ENCODE measurements at regions not wholly inside any gene's neighbourhood (a gene's known extent, or its start where the extent isn't known, plus 50 kb on each side); places are given as distances from the start of the nearest gene placed in this dataset.
"Not testable (repeated sequence)": the region's sequence is repeated elsewhere in the genome, so short reads cannot be mapped to it uniquely, and the experiment has no call there.

- no peak overlapping the region for H3K4me3 ChIP-seq (ENCODE audit: control insufficient read depth, low read depth, low read length)
- TF ChIP-seq, protein P1, sequence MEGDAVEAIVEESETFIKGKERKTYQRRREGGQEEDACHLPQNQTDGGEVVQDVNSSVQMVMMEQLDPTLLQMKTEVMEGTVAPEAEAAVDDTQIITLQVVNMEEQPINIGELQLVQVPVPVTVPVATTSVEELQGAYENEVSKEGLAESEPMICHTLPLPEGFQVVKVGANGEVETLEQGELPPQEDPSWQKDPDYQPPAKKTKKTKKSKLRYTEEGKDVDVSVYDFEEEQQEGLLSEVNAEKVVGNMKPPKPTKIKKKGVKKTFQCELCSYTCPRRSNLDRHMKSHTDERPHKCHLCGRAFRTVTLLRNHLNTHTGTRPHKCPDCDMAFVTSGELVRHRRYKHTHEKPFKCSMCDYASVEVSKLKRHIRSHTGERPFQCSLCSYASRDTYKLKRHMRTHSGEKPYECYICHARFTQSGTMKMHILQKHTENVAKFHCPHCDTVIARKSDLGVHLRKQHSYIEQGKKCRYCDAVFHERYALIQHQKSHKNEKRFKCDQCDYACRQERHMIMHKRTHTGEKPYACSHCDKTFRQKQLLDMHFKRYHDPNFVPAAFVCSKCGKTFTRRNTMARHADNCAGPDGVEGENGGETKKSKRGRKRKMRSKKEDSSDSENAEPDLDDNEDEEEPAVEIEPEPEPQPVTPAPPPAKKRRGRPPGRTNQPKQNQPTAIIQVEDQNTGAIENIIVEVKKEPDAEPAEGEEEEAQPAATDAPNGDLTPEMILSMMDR (IDR thresholded peaks at IDR 0.05; ENCODE audit: control insufficient read depth, insufficient read depth, low read depth, low read length, missing control alignments) = no peak
- no peak for DNase-seq (ENCODE audit: low read depth)
These were observed 69.4 kb upstream of the PGM2 start for GRCh38 chr4:37757121-37757520.

DNA sequence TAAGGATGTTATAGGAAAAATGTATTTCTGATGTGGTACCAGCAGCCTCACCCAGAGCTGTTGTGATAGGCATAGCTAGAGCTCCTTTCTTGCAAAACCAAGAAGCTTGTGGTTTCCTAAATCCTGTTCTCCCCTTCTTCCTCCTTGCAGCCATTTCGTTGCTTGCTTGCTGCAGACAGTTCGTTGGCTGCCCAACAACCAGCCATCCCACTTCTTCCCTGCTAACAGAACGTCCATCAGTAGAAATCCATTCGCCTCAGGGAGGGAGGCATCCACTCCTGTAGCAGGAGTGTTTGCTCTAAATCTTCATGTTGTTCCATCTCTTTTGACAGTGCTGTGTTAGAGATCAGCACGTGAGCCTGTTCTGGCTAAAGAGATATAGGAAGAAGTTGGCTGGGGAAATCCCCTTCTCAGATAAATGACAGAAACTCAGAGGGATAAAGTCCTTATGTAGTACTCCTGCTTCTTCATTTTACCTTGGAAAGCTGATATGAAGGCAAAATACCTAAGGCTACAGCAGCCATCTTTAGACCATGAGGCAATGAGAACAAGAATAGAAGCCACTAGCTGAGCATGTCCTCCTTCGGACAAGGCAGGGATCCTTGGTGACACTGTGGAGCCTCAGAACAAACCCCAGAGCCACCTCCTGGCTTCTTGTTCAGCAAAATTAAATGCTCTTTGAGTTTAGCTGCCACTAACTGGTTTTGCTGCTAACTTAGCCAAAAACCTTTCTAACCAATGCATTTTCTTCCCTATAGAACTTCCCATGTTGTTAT lies 68.4 kb upstream of the RELL1 start:
- TF ChIP-seq, protein P1 (IDR thresholded peaks at IDR 0.05; ENCODE audit: control insufficient read depth, insufficient read depth, low read depth, low read length, missing control alignments) = no peak
- DNase-seq (ENCODE audit: low read depth) = no peak
- H3K4me3 ChIP-seq (ENCODE audit: control insufficient read depth, low read depth, low read length) = no peak overlapping the region

- TF ChIP-seq, protein P1 (IDR thresholded peaks at IDR 0.05; ENCODE audit: control insufficient read depth, insufficient read depth, low read depth, low read length, missing control alignments) = no peak
- H3K4me3 ChIP-seq (ENCODE audit: control insufficient read depth, low read depth, low read length) = no peak overlapping the region
- DNase-seq (ENCODE audit: low read depth) = no peak
These were observed 63.3 kb upstream of the RELL1 start for GRCh38 chr4:37749398-37749988.

- DNase-seq (ENCODE audit: low read depth) = no peak
- no peak overlapping the region for H3K4me3 ChIP-seq (ENCODE audit: control insufficient read depth, low read depth, low read length)
- TF ChIP-seq, protein P1 (IDR thresholded peaks at IDR 0.05; ENCODE audit: control insufficient read depth, insufficient read depth, low read depth, low read length, missing control alignments) = no peak
These were observed 62.3 kb upstream of the RELL1 start for GRCh38 chr4:37748485-37748884.

DNA sequence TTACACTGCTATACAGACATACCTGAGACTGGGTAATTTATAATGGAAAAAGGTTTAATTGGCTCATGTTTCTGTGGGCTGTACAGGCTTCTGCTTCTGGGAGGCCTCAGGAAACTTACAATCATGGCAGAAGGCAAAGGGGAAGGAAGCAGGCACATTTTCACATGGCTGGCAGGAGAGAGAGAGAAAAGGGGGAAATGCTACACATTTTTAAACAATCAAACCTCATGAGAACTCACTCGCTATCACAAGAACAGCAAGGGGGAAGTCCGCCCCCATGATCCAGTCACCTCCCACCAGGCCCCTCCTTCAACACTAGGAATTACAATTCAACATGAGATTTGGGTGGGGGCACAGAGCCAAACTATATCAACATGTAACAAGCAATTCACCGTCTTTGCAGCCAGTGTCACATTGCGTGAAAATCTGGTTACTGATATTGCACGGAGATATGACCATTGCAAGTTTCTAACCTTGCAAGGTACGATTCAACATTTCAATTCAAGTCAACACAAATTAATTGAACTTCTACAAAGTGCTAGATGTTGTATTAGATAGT lies 61.7 kb upstream of the RELL1 start:
- TF ChIP-seq, protein P1 (IDR thresholded peaks at IDR 0.05; ENCODE audit: control insufficient read depth, insufficient read depth, low read depth, low read length, missing control alignments) = no peak
- no peak for DNase-seq (ENCODE audit: low read depth)
- H3K4me3 ChIP-seq (ENCODE audit: control insufficient read depth, low read depth, low read length) = no peak overlapping the region

DNA sequence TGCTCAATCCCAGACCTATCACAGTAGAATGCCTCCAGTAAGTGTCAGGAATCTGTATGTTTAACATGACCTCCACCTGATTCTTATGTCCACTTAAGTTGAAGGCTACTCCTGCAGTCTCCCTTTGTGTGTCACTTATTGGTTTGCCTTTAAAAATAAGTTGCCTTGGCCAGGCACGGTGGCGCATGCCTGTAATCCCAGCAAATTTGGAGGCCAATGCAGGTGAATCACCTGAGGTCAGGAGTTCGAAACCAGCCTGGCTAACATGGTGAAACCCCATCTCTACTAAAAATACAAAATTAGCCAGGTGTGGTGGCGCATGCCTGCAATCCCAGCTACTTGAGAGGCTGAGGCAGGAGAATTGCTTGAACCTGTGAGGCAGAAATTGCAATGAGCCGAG lies 60.7 kb upstream of the RELL1 start:
- H3K4me3 ChIP-seq (ENCODE audit: control insufficient read depth, low read depth, low read length); DNase-seq (ENCODE audit: low read depth): not testable (repeated sequence)

DNA sequence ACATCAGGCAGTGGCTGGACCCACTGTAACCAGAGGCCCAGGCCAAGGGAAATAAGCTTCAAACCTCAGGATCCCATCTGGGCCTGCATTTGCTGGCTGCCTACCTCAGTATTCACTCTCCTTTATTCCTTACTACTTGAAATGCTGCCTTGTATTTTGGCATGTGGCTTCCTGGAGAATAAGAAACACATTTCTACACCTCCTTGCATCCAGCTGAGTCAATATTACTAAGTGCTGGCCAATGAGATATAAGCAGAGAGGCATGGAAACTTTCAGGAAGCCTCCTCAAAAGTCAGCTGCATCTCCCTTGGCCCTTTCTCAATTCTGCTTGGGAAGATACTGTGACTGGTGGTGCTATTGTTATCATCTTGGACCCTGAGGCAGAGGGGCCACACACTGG lies 59.8 kb upstream of the RELL1 start:
- H3K4me3 ChIP-seq (ENCODE audit: control insufficient read depth, low read depth, low read length) = no peak overlapping the region
- TF ChIP-seq, protein P1 (IDR thresholded peaks at IDR 0.05; ENCODE audit: control insufficient read depth, insufficient read depth, low read depth, low read length, missing control alignments) = no peak
- no peak for DNase-seq (ENCODE audit: low read depth)
